ENCODE measurements at regions not wholly inside any gene's neighbourhood (a gene's known extent, or its start where the extent isn't known, plus 50 kb on each side); places are given as distances from the start of the nearest gene placed in this dataset.
"Not testable (repeated sequence)": the region's sequence is repeated elsewhere in the genome, so short reads cannot be mapped to it uniquely, and the experiment has no call there.

DNA sequence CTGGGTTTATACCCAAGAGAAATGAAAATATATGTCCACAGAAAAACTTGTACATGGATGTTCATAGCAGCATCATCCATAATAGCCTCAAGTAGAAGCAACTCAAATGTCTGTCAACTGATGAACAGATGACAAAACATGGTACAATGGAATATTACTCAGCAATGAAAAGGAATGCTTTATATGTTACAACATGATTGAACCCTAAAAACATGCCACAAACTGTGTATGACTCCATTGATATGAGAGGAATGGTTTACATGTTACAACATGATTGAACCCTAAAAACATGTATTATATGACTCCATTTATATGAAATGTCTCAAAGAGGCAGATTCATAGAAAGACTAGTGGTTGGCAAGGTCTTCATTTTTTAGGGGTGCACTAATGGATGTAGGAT lies 104.8 kb downstream of the LAT start:
- TF ChIP-seq, protein P1, sequence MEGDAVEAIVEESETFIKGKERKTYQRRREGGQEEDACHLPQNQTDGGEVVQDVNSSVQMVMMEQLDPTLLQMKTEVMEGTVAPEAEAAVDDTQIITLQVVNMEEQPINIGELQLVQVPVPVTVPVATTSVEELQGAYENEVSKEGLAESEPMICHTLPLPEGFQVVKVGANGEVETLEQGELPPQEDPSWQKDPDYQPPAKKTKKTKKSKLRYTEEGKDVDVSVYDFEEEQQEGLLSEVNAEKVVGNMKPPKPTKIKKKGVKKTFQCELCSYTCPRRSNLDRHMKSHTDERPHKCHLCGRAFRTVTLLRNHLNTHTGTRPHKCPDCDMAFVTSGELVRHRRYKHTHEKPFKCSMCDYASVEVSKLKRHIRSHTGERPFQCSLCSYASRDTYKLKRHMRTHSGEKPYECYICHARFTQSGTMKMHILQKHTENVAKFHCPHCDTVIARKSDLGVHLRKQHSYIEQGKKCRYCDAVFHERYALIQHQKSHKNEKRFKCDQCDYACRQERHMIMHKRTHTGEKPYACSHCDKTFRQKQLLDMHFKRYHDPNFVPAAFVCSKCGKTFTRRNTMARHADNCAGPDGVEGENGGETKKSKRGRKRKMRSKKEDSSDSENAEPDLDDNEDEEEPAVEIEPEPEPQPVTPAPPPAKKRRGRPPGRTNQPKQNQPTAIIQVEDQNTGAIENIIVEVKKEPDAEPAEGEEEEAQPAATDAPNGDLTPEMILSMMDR (IDR thresholded peaks at IDR 0.05) = not testable (repeated sequence)
- not testable (repeated sequence) for TF ChIP-seq POLR2A, EP300 (IDR thresholded peaks at IDR 0.05)

All from tibial nerve (tissue), 4 donors.